ENCODE measurements at regions not wholly inside any gene's neighbourhood (a gene's known extent, or its start where the extent isn't known, plus 50 kb on each side); places are given as distances from the start of the nearest gene placed in this dataset.
"Not testable (repeated sequence)": the region's sequence is repeated elsewhere in the genome, so short reads cannot be mapped to it uniquely, and the experiment has no call there.

GRCh38 chr7:152956006-152956405, 196.5 kb downstream of the ACTR3B start:
- no peaks in the 10 kb centered on the region for H3K4me1 Mint-ChIP-seq (ENCODE audit: low read depth)
- no peak overlapping the region for H3K4me3 Mint-ChIP-seq
- DNase-seq: no peak
- no peaks in the 10 kb centered on the region for H3K36me3 Mint-ChIP-seq (ENCODE audit: low read depth)
- peaks cover 24% of the 10 kb centered on the region for H3K9me3 Mint-ChIP-seq
- TF ChIP-seq CTCF (IDR thresholded peaks at IDR 0.05): no peak
- H3K27ac Mint-ChIP-seq: no peak overlapping the region
- H3K27me3 Mint-ChIP-seq (ENCODE audit: insufficient read depth): peaks cover 3% of the 10 kb centered on the region

GRCh38 chr7:152959610-152960009, 200.1 kb downstream of the ACTR3B start:
- TF ChIP-seq CTCF (IDR thresholded peaks at IDR 0.05): no peak
- Mint-ChIP-seq H3K27me3 (ENCODE audit: insufficient read depth) (peaks cover 1% of the 10 kb centered on the region), H3K9me3 (peaks cover 24% of the 10 kb centered on the region), H3K4me1 (ENCODE audit: low read depth) (no peaks in the 10 kb centered on the region), H3K27ac (no peak overlapping the region), H3K4me3 (no peak overlapping the region), H3K36me3 (ENCODE audit: low read depth) (no peaks in the 10 kb centered on the region)
- no peak for DNase-seq

- H3K27me3 Mint-ChIP-seq (ENCODE audit: insufficient read depth); H3K4me3 Mint-ChIP-seq; H3K27ac Mint-ChIP-seq; H3K4me1 Mint-ChIP-seq (ENCODE audit: low read depth); H3K36me3 Mint-ChIP-seq (ENCODE audit: low read depth); DNase-seq: not testable (repeated sequence)
- H3K9me3 Mint-ChIP-seq: peaks cover 24% of the 10 kb centered on the region
Measured at GRCh38 chr7:152961796-152962195, 202.2 kb downstream of the ACTR3B start.

GRCh38 chr7:152966189-152966588, 206.6 kb downstream of the ACTR3B start:
- H3K27ac Mint-ChIP-seq: no peak overlapping the region
- H3K36me3 Mint-ChIP-seq (ENCODE audit: low read depth): no peaks in the 10 kb centered on the region
- no peaks in the 10 kb centered on the region for H3K4me1 Mint-ChIP-seq (ENCODE audit: low read depth)
- no peak overlapping the region for H3K4me3 Mint-ChIP-seq
- peaks cover 1% of the 10 kb centered on the region; the same call in 1 of the 2 replicates for H3K27me3 Mint-ChIP-seq (ENCODE audit: insufficient read depth)
- peaks cover 26% of the 10 kb centered on the region for H3K9me3 Mint-ChIP-seq
- TF ChIP-seq CTCF (IDR thresholded peaks at IDR 0.05): no peak
- no peak for DNase-seq

GRCh38 chr7:152967958-152968357, 208.4 kb downstream of the ACTR3B start:
- Mint-ChIP-seq H3K36me3 (ENCODE audit: low read depth) (no peaks in the 10 kb centered on the region; the same call in 1 of the 2 replicates), H3K27me3 (ENCODE audit: insufficient read depth) (no peaks in the 10 kb centered on the region; the same call in 1 of the 2 replicates), H3K27ac (no peak overlapping the region), H3K9me3 (peaks cover 40% of the 10 kb centered on the region), H3K4me3 (no peak overlapping the region), H3K4me1 (ENCODE audit: low read depth) (no peaks in the 10 kb centered on the region)
- no peak for TF ChIP-seq CTCF (IDR thresholded peaks at IDR 0.05)
- no peak for DNase-seq

- no peak overlapping the region for H3K27ac Mint-ChIP-seq
- H3K9me3 Mint-ChIP-seq: peaks cover 42% of the 10 kb centered on the region
- TF ChIP-seq CTCF (IDR thresholded peaks at IDR 0.05): no peak
- DNase-seq: no peak
- H3K4me3 Mint-ChIP-seq: no peak overlapping the region
- H3K36me3 Mint-ChIP-seq (ENCODE audit: low read depth): no peaks in the 10 kb centered on the region; the same call in 1 of the 2 replicates
- H3K27me3 Mint-ChIP-seq (ENCODE audit: insufficient read depth): no peaks in the 10 kb centered on the region; the same call in 1 of the 2 replicates
- no peaks in the 10 kb centered on the region for H3K4me1 Mint-ChIP-seq (ENCODE audit: low read depth)
Measured at GRCh38 chr7:152968514-152968913, 209.0 kb downstream of the ACTR3B start.
